Activated T-cell treated with anti-CD3 and anti-CD28 coated beads, Interleukin-2, amount 50 U/mL, for 72 hours (primary cell): ENCODE measurements at regions not wholly inside any gene's neighbourhood (a gene's known extent, or its start where the extent isn't known, plus 50 kb on each side); places are given as distances from the start of the nearest gene placed in this dataset.

Source experiments
- ATAC-seq, 2 donors: fragments of 150-1000 bp; cut with Tn5 transposase; replicated peaks in 1 of 2; 2 replicates each; pipeline ENCODE4 v1.10.0; 2021; ENCODE audit warnings: moderate library complexity in 2 of 2, mild to moderate bottlenecking in 1 of 2
- DNase-seq, 2 donors: peaks; one replicate each; pipeline ENCODE4 v3.0.0; 2021 to 2022; ENCODE audit warnings: mixed read lengths in 1 of 2
- H3K27ac Mint-ChIP-seq: one replicate; pipeline ENCODE4 v1.8.0; 2022; ENCODE audit warnings: mild to moderate bottlenecking, moderate library complexity, mixed read lengths
- H3K27me3 Mint-ChIP-seq: one replicate; pipeline ENCODE4 v1.8.0; 2022; ENCODE audit warnings: low read depth, mixed read lengths
- H3K36me3 Mint-ChIP-seq, 2 donors: one replicate each; pipeline ENCODE4 v1.8.0; 2022; ENCODE audit warnings: mixed read lengths in 2 of 2, mild to moderate bottlenecking in 1 of 2; ENCODE audit not compliant: insufficient read depth in 2 of 2
- H3K4me1 Mint-ChIP-seq: one replicate; pipeline ENCODE4 v1.8.0; 2022; ENCODE audit warnings: low read depth, mixed read lengths
- H3K4me3 Mint-ChIP-seq, 2 donors: one replicate each; pipeline ENCODE4 v1.8.0; 2022; ENCODE audit warnings: mild to moderate bottlenecking in 2 of 2, mixed read lengths in 2 of 2, moderate library complexity in 2 of 2
- H3K9me3 Mint-ChIP-seq, 2 donors: one replicate each; pipeline ENCODE4 v1.8.0; 2022; ENCODE audit warnings: mixed read lengths in 2 of 2

GRCh38 chr6:91573826-91574416 lies 987.0 kb upstream of the MAP3K7 start:
- Mint-ChIP-seq H3K4me1 (no peaks in the 10 kb centered on the region), H3K27ac (no peak overlapping the region), H3K27me3 (no peaks in the 10 kb centered on the region), H3K9me3 (peaks cover 0 to 2% of the 10 kb centered on the region in 2 donors), H3K36me3 (no peaks in the 10 kb centered on the region), H3K4me3 (no peak overlapping the region)
- ATAC-seq (no peak), DNase-seq (no peak)

- DNase-seq (no peak), ATAC-seq (no peak)
- no peak overlapping the region for H3K27ac Mint-ChIP-seq
- no peaks in the 10 kb centered on the region for H3K27me3 Mint-ChIP-seq
- H3K4me3 Mint-ChIP-seq, result no peak overlapping the region
- H3K36me3 Mint-ChIP-seq, result no peaks in the 10 kb centered on the region
- no peaks in the 10 kb centered on the region for H3K4me1 Mint-ChIP-seq
- peaks cover under 1 to 2% of the 10 kb centered on the region in 2 donors for H3K9me3 Mint-ChIP-seq
Observed at GRCh38 chr6:91572878-91573277, 986.0 kb upstream of the MAP3K7 start.

GRCh38 chr6:91569071-91569470 lies 982.2 kb upstream of the MAP3K7 start:
- ATAC-seq (no peak), DNase-seq (no peak)
- Mint-ChIP-seq H3K27me3 (no peaks in the 10 kb centered on the region), H3K9me3 (peaks cover 4 to 5% of the 10 kb centered on the region in 2 donors), H3K4me3 (no peak overlapping the region), H3K36me3 (no peaks in the 10 kb centered on the region), H3K27ac (no peak overlapping the region), H3K4me1 (no peaks in the 10 kb centered on the region)

- Mint-ChIP-seq H3K27ac (no peak overlapping the region), H3K9me3 (peaks cover 6 to 7% of the 10 kb centered on the region in 2 donors), H3K27me3 (no peaks in the 10 kb centered on the region), H3K36me3 (no peaks in the 10 kb centered on the region), H3K4me3 (no peak overlapping the region), H3K4me1 (no peaks in the 10 kb centered on the region)
- ATAC-seq (no peak), DNase-seq (no peak)
Observed at GRCh38 chr6:91566467-91566866, 979.6 kb upstream of the MAP3K7 start.

GRCh38 chr6:91565207-91565606 lies 978.3 kb upstream of the MAP3K7 start:
- ATAC-seq (no peak), DNase-seq (no peak)
- no peaks in the 10 kb centered on the region for H3K27me3 Mint-ChIP-seq
- H3K36me3 Mint-ChIP-seq, result no peaks in the 10 kb centered on the region
- H3K4me3 Mint-ChIP-seq, result no peak overlapping the region
- H3K4me1 Mint-ChIP-seq, result no peaks in the 10 kb centered on the region
- H3K9me3 Mint-ChIP-seq, result peaks cover 5 to 9% of the 10 kb centered on the region in 2 donors
- no peak overlapping the region for H3K27ac Mint-ChIP-seq

GRCh38 chr6:91562955-91563354 lies 976.1 kb upstream of the MAP3K7 start:
- peaks cover 6 to 11% of the 10 kb centered on the region in 2 donors for H3K9me3 Mint-ChIP-seq
- no peak overlapping the region for H3K4me3 Mint-ChIP-seq
- DNase-seq (no peak), ATAC-seq (no peak)
- no peaks in the 10 kb centered on the region for H3K4me1 Mint-ChIP-seq
- no peaks in the 10 kb centered on the region for H3K36me3 Mint-ChIP-seq
- no peak overlapping the region for H3K27ac Mint-ChIP-seq
- no peaks in the 10 kb centered on the region for H3K27me3 Mint-ChIP-seq

- Mint-ChIP-seq H3K27me3 (no peaks in the 10 kb centered on the region), H3K4me1 (no peaks in the 10 kb centered on the region), H3K36me3 (no peaks in the 10 kb centered on the region), H3K4me3 (no peak overlapping the region), H3K9me3 (peaks cover 6 to 7% of the 10 kb centered on the region in 2 donors), H3K27ac (no peak overlapping the region)
- DNase-seq (no peak), ATAC-seq (no peak)
Observed at GRCh38 chr6:91560409-91560808, 973.5 kb upstream of the MAP3K7 start.

GRCh38 chr6:91540902-91541301 lies 954.0 kb upstream of the MAP3K7 start:
- H3K4me1 Mint-ChIP-seq, result no peaks in the 10 kb centered on the region
- DNase-seq (no peak), ATAC-seq (no peak)

GRCh38 chr6:91539456-91539855 lies 952.6 kb upstream of the MAP3K7 start:
- DNase-seq, result no peak
- no peak for ATAC-seq
- no peaks in the 10 kb centered on the region for H3K27me3 Mint-ChIP-seq
- H3K27ac Mint-ChIP-seq, result no peak overlapping the region
- H3K4me3 Mint-ChIP-seq, result no peak overlapping the region
- no peaks in the 10 kb centered on the region for H3K4me1 Mint-ChIP-seq
- peaks cover 0 to 1% of the 10 kb centered on the region in 2 donors for H3K9me3 Mint-ChIP-seq
- no peaks in the 10 kb centered on the region for H3K36me3 Mint-ChIP-seq

More at GRCh38 chr6:91540902-91541301, 954.0 kb upstream of the MAP3K7 start:
- H3K27ac Mint-ChIP-seq, result no peak overlapping the region
- no peak overlapping the region for H3K4me3 Mint-ChIP-seq
- H3K9me3 Mint-ChIP-seq, result peaks cover 0 to 1% of the 10 kb centered on the region in 2 donors
- no peaks in the 10 kb centered on the region for H3K27me3 Mint-ChIP-seq
- H3K36me3 Mint-ChIP-seq, result no peaks in the 10 kb centered on the region

GRCh38 chr6:91538622-91539021 lies 951.8 kb upstream of the MAP3K7 start:
- peaks cover 0 to 1% of the 10 kb centered on the region in 2 donors for H3K9me3 Mint-ChIP-seq
- no peak overlapping the region for H3K4me3 Mint-ChIP-seq
- no peaks in the 10 kb centered on the region for H3K36me3 Mint-ChIP-seq
- no peaks in the 10 kb centered on the region for H3K4me1 Mint-ChIP-seq
- no peak overlapping the region for H3K27ac Mint-ChIP-seq
- no peaks in the 10 kb centered on the region for H3K27me3 Mint-ChIP-seq
- DNase-seq, result no peak
- ATAC-seq, result no peak

- DNase-seq, result no peak
Observed at GRCh38 chr6:91534614-91535013, 947.7 kb upstream of the MAP3K7 start.

GRCh38 chr6:91523511-91523910 lies 936.6 kb upstream of the MAP3K7 start:
- peaks cover 0 to 3% of the 10 kb centered on the region in 2 donors for H3K9me3 Mint-ChIP-seq
- H3K27me3 Mint-ChIP-seq, result no peaks in the 10 kb centered on the region
- no peak for ATAC-seq
- no peak for DNase-seq
- H3K4me1 Mint-ChIP-seq, result no peaks in the 10 kb centered on the region
- H3K4me3 Mint-ChIP-seq, result no peak overlapping the region
- no peak overlapping the region for H3K27ac Mint-ChIP-seq
- H3K36me3 Mint-ChIP-seq, result no peaks in the 10 kb centered on the region

More at GRCh38 chr6:91534614-91535013, 947.7 kb upstream of the MAP3K7 start:
- H3K27ac Mint-ChIP-seq, result no peak overlapping the region
- H3K4me3 Mint-ChIP-seq, result no peak overlapping the region
- no peaks in the 10 kb centered on the region for H3K4me1 Mint-ChIP-seq
- H3K27me3 Mint-ChIP-seq, result no peaks in the 10 kb centered on the region
- no peaks in the 10 kb centered on the region for H3K36me3 Mint-ChIP-seq
- no peaks in the 10 kb centered on the region for H3K9me3 Mint-ChIP-seq
- ATAC-seq, result no peak

GRCh38 chr6:91521999-91522398 lies 935.1 kb upstream of the MAP3K7 start:
- DNase-seq (no peak), ATAC-seq (no peak)
- H3K9me3 Mint-ChIP-seq, result peaks cover 0 to 3% of the 10 kb centered on the region in 2 donors
- H3K27me3 Mint-ChIP-seq, result no peaks in the 10 kb centered on the region
- H3K4me1 Mint-ChIP-seq, result no peaks in the 10 kb centered on the region
- no peaks in the 10 kb centered on the region for H3K36me3 Mint-ChIP-seq
- no peak overlapping the region for H3K27ac Mint-ChIP-seq
- no peak overlapping the region for H3K4me3 Mint-ChIP-seq

GRCh38 chr6:91509711-91510110 lies 922.8 kb upstream of the MAP3K7 start:
- Mint-ChIP-seq H3K27ac (no peak overlapping the region), H3K4me1 (no peaks in the 10 kb centered on the region), H3K9me3 (peaks cover 2% of the 10 kb centered on the region in 2 donors), H3K27me3 (no peaks in the 10 kb centered on the region), H3K36me3 (no peaks in the 10 kb centered on the region), H3K4me3 (no peak overlapping the region)
- DNase-seq (no peak), ATAC-seq (no peak)
